ENCODE measurements at regions not wholly inside any gene's neighbourhood (a gene's known extent, or its start where the extent isn't known, plus 50 kb on each side); places are given as distances from the start of the nearest gene placed in this dataset.

DNA sequence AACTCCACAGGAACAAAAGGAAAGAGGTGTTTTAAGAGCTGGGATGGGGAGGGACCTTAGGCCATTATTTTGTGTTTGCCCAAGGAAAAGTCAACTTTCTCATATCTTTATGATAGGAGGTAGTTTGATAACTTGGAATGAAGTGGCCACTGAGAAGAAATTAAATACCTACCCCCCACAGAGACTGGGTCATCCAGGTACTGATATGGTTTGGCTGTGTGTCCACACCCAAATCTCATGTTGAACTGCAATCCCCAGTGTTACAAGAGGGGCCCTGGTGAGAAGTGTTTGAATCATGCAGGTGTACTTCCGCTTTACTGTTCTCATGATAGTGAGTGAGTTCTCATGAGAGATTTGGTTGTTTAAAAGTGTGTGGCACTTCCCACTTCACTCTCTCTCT is 477.9 kb upstream of the KIF2B start:
- TF ChIP-seq, protein P1, sequence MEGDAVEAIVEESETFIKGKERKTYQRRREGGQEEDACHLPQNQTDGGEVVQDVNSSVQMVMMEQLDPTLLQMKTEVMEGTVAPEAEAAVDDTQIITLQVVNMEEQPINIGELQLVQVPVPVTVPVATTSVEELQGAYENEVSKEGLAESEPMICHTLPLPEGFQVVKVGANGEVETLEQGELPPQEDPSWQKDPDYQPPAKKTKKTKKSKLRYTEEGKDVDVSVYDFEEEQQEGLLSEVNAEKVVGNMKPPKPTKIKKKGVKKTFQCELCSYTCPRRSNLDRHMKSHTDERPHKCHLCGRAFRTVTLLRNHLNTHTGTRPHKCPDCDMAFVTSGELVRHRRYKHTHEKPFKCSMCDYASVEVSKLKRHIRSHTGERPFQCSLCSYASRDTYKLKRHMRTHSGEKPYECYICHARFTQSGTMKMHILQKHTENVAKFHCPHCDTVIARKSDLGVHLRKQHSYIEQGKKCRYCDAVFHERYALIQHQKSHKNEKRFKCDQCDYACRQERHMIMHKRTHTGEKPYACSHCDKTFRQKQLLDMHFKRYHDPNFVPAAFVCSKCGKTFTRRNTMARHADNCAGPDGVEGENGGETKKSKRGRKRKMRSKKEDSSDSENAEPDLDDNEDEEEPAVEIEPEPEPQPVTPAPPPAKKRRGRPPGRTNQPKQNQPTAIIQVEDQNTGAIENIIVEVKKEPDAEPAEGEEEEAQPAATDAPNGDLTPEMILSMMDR (IDR thresholded peaks at IDR 0.05), result no peak
- no peak for TF ChIP-seq EP300 (IDR thresholded peaks at IDR 0.05; ENCODE audit: borderline replicate concordance in 1 of 2, low read depth in 1 of 2, low read length in 1 of 2)
- TF ChIP-seq, protein P2, sequence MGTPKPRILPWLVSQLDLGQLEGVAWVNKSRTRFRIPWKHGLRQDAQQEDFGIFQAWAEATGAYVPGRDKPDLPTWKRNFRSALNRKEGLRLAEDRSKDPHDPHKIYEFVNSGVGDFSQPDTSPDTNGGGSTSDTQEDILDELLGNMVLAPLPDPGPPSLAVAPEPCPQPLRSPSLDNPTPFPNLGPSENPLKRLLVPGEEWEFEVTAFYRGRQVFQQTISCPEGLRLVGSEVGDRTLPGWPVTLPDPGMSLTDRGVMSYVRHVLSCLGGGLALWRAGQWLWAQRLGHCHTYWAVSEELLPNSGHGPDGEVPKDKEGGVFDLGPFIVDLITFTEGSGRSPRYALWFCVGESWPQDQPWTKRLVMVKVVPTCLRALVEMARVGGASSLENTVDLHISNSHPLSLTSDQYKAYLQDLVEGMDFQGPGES (IDR thresholded peaks at IDR 0.05; ENCODE audit: low read depth, low read length), result no peak
- TF ChIP-seq EZH2phosphoT487 (IDR thresholded peaks at IDR 0.05; ENCODE audit: borderline replicate concordance, low read depth), result no peak
- TF ChIP-seq, protein P3, sequence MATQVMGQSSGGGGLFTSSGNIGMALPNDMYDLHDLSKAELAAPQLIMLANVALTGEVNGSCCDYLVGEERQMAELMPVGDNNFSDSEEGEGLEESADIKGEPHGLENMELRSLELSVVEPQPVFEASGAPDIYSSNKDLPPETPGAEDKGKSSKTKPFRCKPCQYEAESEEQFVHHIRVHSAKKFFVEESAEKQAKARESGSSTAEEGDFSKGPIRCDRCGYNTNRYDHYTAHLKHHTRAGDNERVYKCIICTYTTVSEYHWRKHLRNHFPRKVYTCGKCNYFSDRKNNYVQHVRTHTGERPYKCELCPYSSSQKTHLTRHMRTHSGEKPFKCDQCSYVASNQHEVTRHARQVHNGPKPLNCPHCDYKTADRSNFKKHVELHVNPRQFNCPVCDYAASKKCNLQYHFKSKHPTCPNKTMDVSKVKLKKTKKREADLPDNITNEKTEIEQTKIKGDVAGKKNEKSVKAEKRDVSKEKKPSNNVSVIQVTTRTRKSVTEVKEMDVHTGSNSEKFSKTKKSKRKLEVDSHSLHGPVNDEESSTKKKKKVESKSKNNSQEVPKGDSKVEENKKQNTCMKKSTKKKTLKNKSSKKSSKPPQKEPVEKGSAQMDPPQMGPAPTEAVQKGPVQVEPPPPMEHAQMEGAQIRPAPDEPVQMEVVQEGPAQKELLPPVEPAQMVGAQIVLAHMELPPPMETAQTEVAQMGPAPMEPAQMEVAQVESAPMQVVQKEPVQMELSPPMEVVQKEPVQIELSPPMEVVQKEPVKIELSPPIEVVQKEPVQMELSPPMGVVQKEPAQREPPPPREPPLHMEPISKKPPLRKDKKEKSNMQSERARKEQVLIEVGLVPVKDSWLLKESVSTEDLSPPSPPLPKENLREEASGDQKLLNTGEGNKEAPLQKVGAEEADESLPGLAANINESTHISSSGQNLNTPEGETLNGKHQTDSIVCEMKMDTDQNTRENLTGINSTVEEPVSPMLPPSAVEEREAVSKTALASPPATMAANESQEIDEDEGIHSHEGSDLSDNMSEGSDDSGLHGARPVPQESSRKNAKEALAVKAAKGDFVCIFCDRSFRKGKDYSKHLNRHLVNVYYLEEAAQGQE (IDR thresholded peaks at IDR 0.05; ENCODE audit: low read depth, low read length), result no peak
- no peak for TF ChIP-seq SMC3 (IDR thresholded peaks at IDR 0.05; ENCODE audit: low read depth, low read length)
- no peak for TF ChIP-seq MEF2A (IDR thresholded peaks at IDR 0.05; ENCODE audit: borderline replicate concordance, low read depth)
